KMS-11 (cell line): ENCODE measurements at regions not wholly inside any gene's neighbourhood (a gene's known extent, or its start where the extent isn't known, plus 50 kb on each side); places are given as distances from the start of the nearest gene placed in this dataset.

ENCODE experiments used
- H2AFZ ChIP-seq: fragments of 200-600 bp; sonication (generic); 2 replicates; pipeline ENCODE4 v1.6.1; 2016; ENCODE audit warnings: antibody characterized with exemption, mixed run types, low read depth
- H3K27ac ChIP-seq: fragments of 200-600 bp; sonication (generic); 2 replicates; pipeline ENCODE4 v1.6.1; 2016; ENCODE audit warnings: mild to moderate bottlenecking, mixed run types
- H3K27me3 ChIP-seq: fragments of 200-600 bp; sonication (generic); 2 replicates; pipeline ENCODE4 v1.6.1; 2017; ENCODE audit warnings: mild to moderate bottlenecking, low read depth, mixed run types, moderate library complexity; ENCODE audit not compliant: insufficient read depth
- H3K36me3 ChIP-seq: fragments of 200-600 bp; sonication (generic); 2 replicates; pipeline ENCODE4 v1.6.1; 2017; ENCODE audit warnings: mild to moderate bottlenecking, mixed run types; ENCODE audit not compliant: insufficient read depth
- H3K4me1 ChIP-seq: fragments of 200-600 bp; sonication (generic); 2 replicates; pipeline ENCODE4 v1.6.1; 2016; ENCODE audit warnings: mild to moderate bottlenecking, low read depth, mixed run types; ENCODE audit not compliant: poor library complexity, severe bottlenecking
- H3K4me2 ChIP-seq: fragments of 200-600 bp; sonication (generic); 2 replicates; pipeline ENCODE4 v1.7.0; 2016; ENCODE audit warnings: mild to moderate bottlenecking, mixed run types
- H3K4me3 ChIP-seq: fragments of 200-600 bp; sonication (generic); IDR thresholded peaks from 2 replicates; pipeline ENCODE4 v1.6.1; 2017; ENCODE audit warnings: low read depth, low read length, mixed read lengths; ENCODE audit not compliant: insufficient read depth
- H3K79me2 ChIP-seq: fragments of 200-600 bp; sonication (generic); 2 replicates; pipeline ENCODE4 v1.6.1; 2016; ENCODE audit warnings: low read depth, mixed run types; ENCODE audit not compliant: insufficient read depth
- H3K9ac ChIP-seq: fragments of 200-600 bp; sonication (generic); 2 replicates; pipeline ENCODE4 v1.6.1; 2016; ENCODE audit warnings: mild to moderate bottlenecking, mixed run types
- H4K20me1 ChIP-seq: fragments of 200-600 bp; sonication (generic); 2 replicates; pipeline ENCODE4 v1.6.1; 2016; ENCODE audit warnings: mild to moderate bottlenecking, mixed run types; ENCODE audit not compliant: insufficient read depth
- TF ChIP-seq, protein P1 (sequence below): fragments of 200-600 bp; sonication (generic); conservative IDR thresholded peaks from 2 replicates; pipeline ENCODE4 v1.6.1; 2017; ENCODE audit warnings: low read depth, mild to moderate bottlenecking, antibody characterized with exemption, low read length, moderate library complexity, mixed read lengths

- Histone ChIP-seq H3K27me3 (no peaks in the 10 kb centered on the region), H3K9ac (no peak overlapping the region), H3K4me2 (no peak overlapping the region), H3K4me1 (no peaks in the 10 kb centered on the region), H4K20me1 (no peaks in the 10 kb centered on the region), H3K4me3 (no peak overlapping the region), H3K36me3 (no peaks in the 10 kb centered on the region), H2AFZ (no peak overlapping the region), H3K79me2 (no peaks in the 10 kb centered on the region), H3K27ac (no peak overlapping the region)
- TF ChIP-seq, protein P1, sequence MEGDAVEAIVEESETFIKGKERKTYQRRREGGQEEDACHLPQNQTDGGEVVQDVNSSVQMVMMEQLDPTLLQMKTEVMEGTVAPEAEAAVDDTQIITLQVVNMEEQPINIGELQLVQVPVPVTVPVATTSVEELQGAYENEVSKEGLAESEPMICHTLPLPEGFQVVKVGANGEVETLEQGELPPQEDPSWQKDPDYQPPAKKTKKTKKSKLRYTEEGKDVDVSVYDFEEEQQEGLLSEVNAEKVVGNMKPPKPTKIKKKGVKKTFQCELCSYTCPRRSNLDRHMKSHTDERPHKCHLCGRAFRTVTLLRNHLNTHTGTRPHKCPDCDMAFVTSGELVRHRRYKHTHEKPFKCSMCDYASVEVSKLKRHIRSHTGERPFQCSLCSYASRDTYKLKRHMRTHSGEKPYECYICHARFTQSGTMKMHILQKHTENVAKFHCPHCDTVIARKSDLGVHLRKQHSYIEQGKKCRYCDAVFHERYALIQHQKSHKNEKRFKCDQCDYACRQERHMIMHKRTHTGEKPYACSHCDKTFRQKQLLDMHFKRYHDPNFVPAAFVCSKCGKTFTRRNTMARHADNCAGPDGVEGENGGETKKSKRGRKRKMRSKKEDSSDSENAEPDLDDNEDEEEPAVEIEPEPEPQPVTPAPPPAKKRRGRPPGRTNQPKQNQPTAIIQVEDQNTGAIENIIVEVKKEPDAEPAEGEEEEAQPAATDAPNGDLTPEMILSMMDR: no peak
These were observed 132.3 kb upstream of the UGT8 start for GRCh38 chr4:114466299-114466698.

DNA sequence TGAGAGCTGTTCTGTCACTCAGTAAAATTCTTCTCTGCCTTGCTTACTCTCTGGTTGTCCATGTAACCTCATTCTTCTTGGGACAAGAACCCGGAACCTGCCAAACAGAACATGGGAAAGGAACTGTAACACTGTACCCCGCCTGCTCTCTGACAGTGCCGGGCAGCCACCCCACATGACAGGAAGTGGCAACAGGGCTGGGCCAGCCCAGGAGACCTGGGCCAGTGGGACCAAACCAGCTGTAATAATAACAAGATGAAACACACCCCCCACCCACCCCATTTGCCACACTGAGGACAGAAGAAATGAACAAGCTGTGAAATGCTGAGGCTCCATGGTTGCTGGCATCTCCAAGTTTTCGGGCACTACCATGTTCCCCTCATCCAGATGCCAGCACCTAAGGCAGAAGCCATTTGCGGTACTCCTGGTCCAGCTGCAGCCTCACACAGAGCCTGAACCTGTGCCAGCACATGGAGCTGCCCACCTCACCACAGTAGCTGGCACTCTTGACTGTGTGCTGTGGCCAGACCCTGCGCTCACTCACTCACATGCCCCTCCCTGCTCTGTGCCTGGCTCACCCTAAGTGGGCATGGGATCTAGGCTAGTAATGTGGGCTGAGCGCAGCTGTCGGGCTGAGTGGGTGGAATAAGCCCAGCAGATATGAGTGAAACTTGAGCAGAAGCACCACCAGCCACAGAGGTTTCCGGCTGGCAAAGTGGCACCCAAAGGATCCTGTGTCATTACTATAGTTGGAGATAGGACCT is 126.2 kb upstream of the UGT8 start:
- Histone ChIP-seq H3K9ac (no peak overlapping the region), H3K4me1 (no peaks in the 10 kb centered on the region), H3K4me2 (no peak overlapping the region), H3K79me2 (no peaks in the 10 kb centered on the region), H3K36me3 (no peaks in the 10 kb centered on the region), H3K27me3 (no peaks in the 10 kb centered on the region), H2AFZ (no peak overlapping the region), H3K4me3 (no peak overlapping the region), H3K27ac (no peak overlapping the region), H4K20me1 (no peaks in the 10 kb centered on the region)
- TF ChIP-seq, protein P1: no peak

GRCh38 chr4:114474188-114474800 is 124.3 kb upstream of the UGT8 start:
- Histone ChIP-seq H3K36me3 (no peaks in the 10 kb centered on the region), H4K20me1 (no peaks in the 10 kb centered on the region), H2AFZ (no peak overlapping the region), H3K27ac (no peak overlapping the region), H3K27me3 (no peaks in the 10 kb centered on the region), H3K9ac (no peak overlapping the region), H3K4me2 (no peak overlapping the region), H3K4me1 (no peaks in the 10 kb centered on the region), H3K4me3 (no peak overlapping the region), H3K79me2 (no peaks in the 10 kb centered on the region)
- TF ChIP-seq, protein P1: no peak

GRCh38 chr4:114476310-114476709 is 122.3 kb upstream of the UGT8 start:
- TF ChIP-seq, protein P1: no peak
- Histone ChIP-seq H3K4me3 (no peak overlapping the region), H3K4me2 (no peak overlapping the region), H3K79me2 (no peaks in the 10 kb centered on the region), H3K27ac (no peak overlapping the region), H3K27me3 (no peaks in the 10 kb centered on the region), H3K9ac (no peak overlapping the region), H3K4me1 (no peaks in the 10 kb centered on the region), H4K20me1 (no peaks in the 10 kb centered on the region), H3K36me3 (no peaks in the 10 kb centered on the region), H2AFZ (no peak overlapping the region)
